IPS-NIHi7 (cell line): ENCODE measurements at regions not wholly inside any gene's neighbourhood (a gene's known extent, or its start where the extent isn't known, plus 50 kb on each side); places are given as distances from the start of the nearest gene placed in this dataset.
"Not testable (repeated sequence)": the region's sequence is repeated elsewhere in the genome, so short reads cannot be mapped to it uniquely, and the experiment has no call there.

Experiments used
- DNase-seq: peaks from one replicate; pipeline ENCODE4 v3.0.0; 2012; ENCODE audit warnings: mixed read lengths; ENCODE audit errors: extremely low spot score

- DNase-seq, result no peak
Measured at GRCh38 chr7:121563177-121563576, 167.1 kb upstream of the FAM3C start.

DNA sequence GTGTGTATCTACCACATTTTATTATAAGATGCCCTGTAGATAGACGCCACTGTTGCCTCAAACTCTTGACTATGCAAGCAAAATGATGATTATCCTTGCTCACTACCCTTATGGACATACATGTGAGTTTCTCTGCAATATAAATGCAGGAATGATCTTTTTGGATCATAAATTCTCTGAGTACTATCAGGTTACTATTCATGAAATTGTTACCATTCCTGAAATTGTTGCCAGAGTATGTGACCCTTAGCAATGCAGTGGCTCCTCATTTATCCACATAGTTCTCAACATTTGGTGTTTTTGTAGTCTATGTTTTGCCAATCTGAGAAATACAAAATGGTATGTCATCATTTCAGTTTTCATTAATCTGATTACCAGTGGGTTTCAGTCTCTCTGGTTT is 166.2 kb upstream of the FAM3C start:
- no peak for DNase-seq

GRCh38 chr7:121561717-121562116 is 165.6 kb upstream of the FAM3C start:
- DNase-seq, result no peak

GRCh38 chr7:121560267-121560990 is 164.3 kb upstream of the FAM3C start:
- DNase-seq, result no peak

DNA sequence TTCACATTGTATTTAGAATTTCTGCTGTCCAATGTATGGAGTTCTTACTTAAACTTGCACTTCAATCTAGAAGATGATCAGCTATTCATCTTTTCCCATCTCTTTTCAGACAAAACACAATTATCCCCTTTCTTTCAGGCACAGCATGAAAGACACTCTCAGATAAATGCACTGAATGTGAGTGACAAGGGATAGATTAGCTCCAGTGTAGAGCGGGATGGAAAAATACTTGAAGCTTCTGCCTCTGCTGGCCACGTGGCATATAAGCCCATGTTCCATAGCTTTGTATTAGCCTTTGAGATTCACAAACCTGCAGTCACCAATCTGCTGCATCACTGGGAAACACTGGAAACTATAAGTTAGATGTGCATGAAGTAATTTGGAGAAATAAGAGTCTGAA is 162.2 kb upstream of the FAM3C start:
- DNase-seq, result peak; percentile 27

DNA sequence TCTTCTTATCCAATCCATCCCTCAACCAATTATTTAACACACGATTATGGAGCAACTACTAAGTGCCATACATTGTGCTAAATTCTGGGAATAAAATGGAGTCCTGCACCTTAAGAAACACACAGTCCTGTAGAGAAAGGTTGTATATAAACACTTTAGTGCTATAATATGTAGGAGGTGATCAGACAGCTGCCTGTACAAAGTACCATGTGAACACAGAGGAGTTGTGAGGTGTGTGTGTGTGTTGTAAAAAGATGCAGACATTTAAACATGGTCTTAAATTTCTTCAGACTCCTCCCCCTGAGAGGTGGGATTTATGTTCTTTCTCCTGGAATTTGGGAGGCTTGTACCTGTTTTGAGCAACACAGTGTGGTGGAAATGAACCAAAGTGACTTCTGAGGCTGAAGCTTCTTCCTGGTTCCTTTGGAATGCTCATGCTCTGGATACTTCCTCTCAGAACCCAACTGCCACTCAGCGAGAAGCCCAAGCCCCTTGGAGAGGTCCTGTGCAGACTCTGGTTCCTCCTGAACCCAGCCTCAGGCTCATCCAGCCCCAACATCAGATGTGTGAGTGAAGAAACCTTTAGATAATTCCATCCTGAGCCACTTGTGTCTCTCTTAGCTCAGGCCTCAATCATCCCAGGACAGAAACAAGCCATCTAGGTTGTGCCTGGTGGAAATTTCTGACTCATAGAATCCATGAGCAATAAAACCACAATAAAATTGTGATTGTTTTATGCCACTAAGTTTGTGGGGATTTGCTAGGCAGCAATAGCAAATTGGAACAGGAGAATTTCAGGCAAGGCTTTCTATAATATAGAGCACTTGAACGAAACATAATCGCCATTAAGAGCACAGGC is 161.2 kb upstream of the FAM3C start:
- no peak for DNase-seq

GRCh38 chr7:121555558-121555957 is 159.4 kb upstream of the FAM3C start:
- no peak for DNase-seq

DNA sequence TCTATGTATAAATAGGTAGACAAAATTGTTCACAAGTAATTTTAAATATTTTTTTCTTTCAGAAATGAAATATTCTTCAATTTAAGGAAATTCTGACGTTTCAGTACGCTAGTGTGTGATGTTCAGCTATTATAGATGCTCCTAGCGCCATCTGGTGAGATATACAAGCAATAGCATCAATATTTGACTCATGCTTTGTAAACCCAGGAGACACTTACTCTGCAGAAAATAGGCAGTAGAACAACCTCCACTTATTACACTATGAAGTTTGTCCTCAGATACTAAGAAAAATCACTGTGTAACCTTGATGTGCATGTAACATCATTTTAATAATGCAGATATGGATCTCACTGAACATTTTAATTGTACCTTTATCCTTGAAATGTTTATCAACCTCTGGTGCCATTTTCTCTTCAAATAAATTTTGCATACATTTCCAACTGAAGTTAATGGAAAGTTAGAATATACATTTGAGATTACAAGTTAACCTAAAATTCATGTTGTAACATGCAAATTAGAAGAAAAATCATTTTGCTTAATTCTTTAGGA is 151.5 kb upstream of the FAM3C start:
- peak; percentile 66 for DNase-seq

DNA sequence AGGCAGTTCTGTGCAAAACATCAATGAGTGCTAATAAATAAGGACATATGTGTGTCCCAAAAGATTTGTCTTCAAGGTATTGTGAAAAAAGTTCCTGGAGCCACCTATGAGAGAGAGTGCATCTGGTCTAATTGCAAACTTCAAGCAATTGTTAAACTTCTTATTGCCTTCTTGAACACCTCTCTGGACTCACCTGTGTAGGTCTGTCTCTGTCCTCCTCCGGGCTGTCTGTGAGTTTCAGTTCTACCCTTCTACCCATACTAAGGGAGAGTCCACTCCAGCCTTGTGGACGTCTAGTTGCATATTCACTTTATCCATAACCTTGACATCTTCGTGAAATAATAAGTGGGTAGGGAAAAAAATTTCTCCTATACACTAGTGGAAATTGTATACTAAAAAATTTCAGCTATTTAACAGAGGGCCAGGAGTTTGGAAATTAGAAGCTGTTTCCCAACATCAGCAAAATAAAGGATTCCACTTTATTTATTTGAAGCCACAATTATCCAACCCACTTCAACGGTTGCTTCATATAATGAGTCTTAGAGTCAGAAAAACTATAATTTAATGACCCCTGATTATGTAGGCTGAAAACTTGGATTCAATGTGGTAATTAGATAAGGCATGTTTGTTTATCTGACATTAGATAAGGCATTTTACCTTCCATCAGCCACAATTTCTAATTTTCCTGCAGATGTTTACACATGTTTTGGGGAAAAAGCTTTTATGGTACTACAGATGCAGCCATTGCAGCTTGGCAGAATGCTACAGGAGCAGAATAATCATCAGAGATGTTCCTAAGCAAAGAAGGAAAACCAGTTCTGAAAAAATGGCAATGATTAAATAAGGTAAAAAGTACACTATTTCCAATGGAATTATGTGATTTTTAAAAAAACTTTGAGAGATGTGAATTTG is 150.8 kb upstream of the FAM3C start:
- no peak for DNase-seq

GRCh38 chr7:121545418-121545817 is 149.3 kb upstream of the FAM3C start:
- DNase-seq, result no peak

DNA sequence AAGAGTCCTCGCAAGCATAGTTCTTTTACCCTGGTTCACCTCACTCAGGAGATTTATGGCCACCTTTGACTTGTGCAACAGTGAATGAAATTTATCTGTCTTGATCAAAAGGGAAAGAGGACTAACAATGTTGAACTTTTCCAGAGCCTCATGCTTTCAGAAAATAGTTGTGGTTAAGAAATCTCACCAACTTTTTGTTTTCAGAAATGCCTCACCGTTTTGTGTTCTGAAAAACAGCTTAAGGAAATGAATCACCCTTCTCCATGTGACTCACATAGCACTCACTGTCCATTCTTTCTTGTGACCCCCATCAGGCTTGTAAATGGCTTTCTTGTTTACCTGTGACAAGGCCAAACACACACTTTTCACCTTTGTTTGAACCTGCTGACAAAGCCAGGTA is 148.6 kb upstream of the FAM3C start:
- DNase-seq, result no peak

DNA sequence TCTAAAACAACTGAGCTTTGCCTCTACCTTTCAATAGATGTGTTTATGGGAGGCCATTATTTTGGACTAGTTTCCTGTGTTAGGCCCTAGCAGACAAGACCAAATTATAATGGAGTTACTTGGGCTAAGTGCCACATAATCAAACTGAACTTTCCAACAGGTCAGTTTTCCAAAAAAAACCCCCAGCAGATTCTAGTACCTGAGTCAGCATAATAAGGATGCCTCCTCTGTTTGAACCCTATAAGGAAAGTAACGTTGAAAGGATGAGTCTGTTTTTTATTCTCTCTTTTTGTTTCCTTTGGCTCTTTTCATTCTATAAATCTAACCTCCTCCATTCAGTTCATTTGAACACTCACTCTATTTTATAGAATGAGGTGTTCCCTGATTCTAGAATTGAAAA is 148.1 kb upstream of the FAM3C start:
- no peak for DNase-seq

DNA sequence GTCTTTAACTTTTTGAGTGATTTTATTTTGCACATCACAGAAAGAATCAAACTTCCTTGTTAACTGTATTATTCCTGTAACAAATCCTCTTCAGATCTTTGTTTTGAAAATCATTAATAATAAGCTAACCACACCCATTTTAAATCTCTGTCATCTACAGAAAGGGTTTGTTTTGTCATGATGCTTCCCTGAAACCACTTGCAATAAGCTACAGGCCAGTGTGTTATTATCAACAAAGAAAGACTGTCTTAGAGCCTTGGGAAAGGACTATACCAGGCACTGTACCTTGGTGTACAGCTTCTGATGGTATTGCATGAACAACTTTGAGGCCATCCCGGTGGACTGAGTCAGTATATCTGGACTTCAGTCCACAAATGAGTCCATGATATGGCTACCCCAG is 145.3 kb upstream of the FAM3C start:
- DNase-seq, result no peak

GRCh38 chr7:121540138-121540537 is 144.0 kb upstream of the FAM3C start:
- DNase-seq, result no peak

DNA sequence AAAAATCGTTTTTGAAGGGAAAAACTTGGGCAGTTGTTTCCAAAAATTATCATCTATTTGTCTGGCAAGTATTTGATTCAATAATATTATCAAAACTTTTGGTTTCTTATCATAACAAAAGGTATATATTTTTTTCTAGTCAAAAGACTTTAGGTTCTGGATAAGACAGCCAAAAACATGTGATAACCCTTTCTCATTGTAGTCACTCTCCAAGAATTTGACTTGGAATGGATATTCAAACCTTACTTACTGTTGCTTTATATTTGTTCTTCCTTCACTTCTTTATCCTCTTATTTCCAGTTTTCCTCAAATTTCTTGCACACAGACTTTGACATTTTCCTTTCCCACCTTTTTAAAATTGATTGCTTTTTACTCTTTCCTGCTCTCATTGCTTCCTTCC is 140.9 kb upstream of the FAM3C start:
- no peak for DNase-seq

GRCh38 chr7:121531175-121532070 is 135.3 kb upstream of the FAM3C start:
- DNase-seq, result no peak

DNA sequence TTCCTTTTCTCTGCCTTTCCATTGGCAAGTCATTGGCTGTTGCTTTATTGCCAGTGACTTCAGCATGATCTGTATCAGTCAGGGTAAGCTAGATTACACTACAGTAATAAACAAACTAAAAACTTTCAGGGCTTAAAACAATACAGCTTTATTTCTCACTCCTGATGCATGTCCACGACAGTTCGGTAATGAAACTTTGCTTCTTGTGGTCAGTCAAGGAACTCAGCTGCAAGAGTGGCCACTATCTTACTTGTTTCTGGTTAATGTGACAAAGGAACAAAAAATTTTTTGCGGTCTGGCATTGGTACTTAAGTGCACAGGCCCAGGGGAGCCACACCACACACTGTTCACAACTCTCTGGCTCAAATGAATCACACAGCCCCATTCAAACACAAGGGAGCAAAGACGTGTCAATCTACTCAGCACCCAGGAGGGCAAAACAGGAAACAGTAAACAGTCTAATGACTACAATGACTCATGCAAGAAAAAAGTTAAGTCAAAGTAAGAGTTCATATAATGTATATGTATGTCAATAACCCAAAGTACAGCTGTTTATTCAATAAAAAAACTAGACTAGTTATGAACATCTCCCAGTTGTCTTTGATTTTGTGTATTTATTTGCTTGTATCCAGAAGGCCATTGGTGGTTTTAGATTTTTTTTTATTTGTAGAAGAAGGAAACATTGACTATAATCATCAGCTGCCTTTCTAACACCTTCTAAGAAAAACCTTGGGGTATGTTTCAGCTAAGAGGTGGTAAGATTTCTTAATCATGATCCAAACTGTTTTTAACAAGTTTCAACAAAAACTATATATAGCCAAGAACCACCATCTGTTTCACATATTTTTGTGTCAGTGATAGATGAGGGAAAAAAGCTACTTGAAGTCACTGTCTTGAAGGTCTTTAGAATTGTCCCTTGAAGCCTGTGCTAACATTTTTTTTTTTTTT is 134.4 kb upstream of the FAM3C start:
- DNase-seq, result no peak

GRCh38 chr7:121529003-121529402 is 132.9 kb upstream of the FAM3C start:
- DNase-seq, result no peak

- not testable (repeated sequence) for DNase-seq
Measured at GRCh38 chr7:121526210-121526609, 130.1 kb upstream of the FAM3C start.
